ENCODE measurements at regions not wholly inside any gene's neighbourhood (a gene's known extent, or its start where the extent isn't known, plus 50 kb on each side); places are given as distances from the start of the nearest gene placed in this dataset.

DNA sequence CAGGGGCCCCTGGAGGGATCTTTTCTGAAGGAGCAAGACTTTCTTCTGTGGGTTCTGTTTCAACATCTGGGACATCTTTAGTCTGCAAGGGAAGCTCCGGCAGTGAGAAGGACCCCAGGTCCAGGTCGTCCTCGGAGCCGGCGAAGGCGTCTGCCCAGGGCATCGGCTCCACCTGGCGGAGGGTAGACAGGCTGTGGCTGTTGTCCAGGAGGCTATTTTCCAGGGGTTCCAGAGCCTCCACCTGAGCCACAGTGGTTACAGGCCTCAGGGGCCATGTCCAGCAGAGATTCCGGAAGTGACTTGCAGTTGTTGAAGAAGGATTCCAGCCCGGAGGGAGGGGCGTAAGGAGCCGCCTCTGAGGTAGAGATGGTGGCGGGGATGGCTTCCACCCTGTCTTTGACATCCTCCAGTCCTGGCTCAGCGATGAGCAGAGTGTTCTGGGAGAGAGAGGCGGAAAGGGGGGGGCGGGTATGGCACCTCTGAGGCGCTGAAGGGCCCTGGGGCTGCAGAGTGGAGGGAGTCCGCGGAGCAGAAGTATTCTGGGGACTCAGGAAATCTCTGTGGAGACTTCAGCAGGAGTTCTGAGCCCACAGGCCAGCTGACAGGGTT lies 891.3 kb upstream of the LRRTM1 start:
- no peak overlapping the region for H3K4me3 ChIP-seq (ENCODE audit: low read depth, low read length)
- TF ChIP-seq, protein P1, sequence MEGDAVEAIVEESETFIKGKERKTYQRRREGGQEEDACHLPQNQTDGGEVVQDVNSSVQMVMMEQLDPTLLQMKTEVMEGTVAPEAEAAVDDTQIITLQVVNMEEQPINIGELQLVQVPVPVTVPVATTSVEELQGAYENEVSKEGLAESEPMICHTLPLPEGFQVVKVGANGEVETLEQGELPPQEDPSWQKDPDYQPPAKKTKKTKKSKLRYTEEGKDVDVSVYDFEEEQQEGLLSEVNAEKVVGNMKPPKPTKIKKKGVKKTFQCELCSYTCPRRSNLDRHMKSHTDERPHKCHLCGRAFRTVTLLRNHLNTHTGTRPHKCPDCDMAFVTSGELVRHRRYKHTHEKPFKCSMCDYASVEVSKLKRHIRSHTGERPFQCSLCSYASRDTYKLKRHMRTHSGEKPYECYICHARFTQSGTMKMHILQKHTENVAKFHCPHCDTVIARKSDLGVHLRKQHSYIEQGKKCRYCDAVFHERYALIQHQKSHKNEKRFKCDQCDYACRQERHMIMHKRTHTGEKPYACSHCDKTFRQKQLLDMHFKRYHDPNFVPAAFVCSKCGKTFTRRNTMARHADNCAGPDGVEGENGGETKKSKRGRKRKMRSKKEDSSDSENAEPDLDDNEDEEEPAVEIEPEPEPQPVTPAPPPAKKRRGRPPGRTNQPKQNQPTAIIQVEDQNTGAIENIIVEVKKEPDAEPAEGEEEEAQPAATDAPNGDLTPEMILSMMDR (IDR thresholded peaks at IDR 0.05; ENCODE audit: control insufficient read depth, extremely low read depth, insufficient read depth): 0 out of 2 replicates have a peak, but pooled peaks have one; percentile 4
- DNase-seq (ENCODE audit: low read depth): no peak

DNA sequence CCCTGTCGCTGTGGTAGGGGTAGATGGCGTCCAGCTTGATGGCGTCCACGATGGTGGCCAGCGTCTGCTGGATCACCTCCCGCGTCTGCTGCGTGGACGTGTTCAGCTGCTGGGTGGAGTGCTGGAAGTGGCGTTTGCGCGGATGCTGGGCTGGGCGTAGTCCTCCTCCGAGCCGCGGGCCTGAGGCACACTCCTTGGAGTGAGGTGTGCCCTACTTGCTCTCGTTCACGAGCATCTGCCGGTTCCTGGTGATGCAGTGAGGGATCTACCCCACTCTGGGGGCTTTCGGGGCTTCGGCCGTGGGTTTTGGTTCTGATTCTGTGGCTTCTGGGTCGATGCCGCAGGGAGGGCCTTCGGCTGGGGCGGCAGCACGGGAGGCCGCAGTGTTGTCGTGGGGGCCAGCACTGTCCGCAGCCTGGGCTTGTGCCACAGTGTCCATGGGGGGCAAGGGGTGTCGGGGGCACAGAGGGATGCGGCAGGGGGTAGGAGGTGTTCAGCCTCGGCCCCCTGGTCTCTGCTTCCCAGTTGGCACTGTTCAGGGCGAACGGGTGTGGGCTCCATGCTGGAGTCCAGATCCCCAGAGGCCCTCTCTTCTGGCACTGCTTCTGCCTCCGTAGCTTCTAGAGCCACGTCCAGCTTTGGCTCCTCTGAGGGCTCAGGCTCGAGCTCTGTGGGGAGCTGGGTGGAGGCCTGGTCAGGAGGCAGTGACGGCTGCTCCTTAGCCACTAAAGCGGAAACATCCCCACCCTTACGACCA lies 890.6 kb upstream of the LRRTM1 start:
- no peak overlapping the region for H3K4me3 ChIP-seq (ENCODE audit: low read depth, low read length)
- TF ChIP-seq, protein P1 (IDR thresholded peaks at IDR 0.05; ENCODE audit: control insufficient read depth, extremely low read depth, insufficient read depth): no peak
- no peak for DNase-seq (ENCODE audit: low read depth)

DNA sequence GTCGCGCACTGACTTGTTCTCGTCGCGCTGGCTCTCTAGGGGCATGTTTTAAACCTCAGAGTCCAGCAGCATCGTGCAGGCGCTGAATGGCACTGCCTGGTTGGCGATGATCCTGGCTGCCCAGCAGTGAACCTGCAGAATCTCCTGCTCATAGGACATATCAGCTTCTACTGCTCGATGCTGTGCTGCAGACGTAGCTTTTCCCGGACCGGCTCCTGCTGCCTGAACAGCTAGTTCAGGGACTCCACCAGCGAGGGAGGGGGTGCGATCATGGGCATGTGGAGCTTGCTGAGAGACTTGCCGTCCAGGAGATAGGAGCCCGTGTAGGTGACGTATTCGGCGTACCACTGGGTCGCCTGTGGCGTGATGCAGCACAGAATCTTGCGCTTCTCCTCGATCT lies 890.0 kb upstream of the LRRTM1 start:
- DNase-seq (ENCODE audit: low read depth): no peak
- TF ChIP-seq, protein P1 (IDR thresholded peaks at IDR 0.05; ENCODE audit: control insufficient read depth, extremely low read depth, insufficient read depth): no peak
- no peak overlapping the region for H3K4me3 ChIP-seq (ENCODE audit: low read depth, low read length)

DNA sequence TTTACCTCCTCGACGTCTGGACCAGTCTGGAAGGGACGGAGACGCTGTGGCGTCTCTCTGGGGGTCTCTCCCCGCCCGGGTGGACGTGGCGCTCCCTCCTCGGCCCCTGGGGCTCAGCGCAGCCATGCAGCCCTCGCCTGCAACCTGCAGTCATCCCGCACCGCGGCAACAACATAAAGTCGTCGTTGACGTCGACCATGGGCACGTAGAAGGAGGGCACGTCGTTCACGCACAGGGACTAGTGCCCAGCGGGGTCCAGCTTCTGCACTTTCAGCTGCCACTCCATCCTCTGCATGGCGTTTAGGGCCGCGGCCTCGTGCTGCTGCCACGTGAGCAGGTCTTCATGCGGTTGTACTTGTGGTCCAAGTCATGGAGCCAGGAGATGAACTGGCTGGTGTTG lies 889.6 kb upstream of the LRRTM1 start:
- TF ChIP-seq, protein P1 (IDR thresholded peaks at IDR 0.05; ENCODE audit: control insufficient read depth, extremely low read depth, insufficient read depth): no peak
- H3K4me3 ChIP-seq (ENCODE audit: low read depth, low read length): no peak overlapping the region
- DNase-seq (ENCODE audit: low read depth): no peak

DNA sequence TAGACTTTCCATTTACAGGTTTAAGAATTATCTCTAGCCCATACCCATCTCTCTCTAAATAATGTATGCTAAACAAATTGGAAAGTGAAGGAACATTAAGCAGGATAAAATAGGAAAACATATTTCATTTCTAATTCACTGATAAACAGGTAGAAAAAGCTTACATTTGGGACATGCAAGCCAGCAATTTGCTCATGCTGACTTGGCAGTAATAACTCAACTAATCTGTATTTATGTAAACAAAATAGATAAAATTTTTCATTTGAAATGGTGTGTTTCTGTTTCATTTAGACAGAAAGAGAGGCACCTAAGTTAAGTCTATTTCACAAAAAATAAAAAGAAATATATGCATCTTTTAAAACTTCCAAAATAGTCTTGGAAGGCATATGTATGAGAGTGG lies 877.3 kb upstream of the LRRTM1 start:
- no peak for DNase-seq (ENCODE audit: low read depth)
- no peak overlapping the region for H3K4me3 ChIP-seq (ENCODE audit: low read depth, low read length)
- TF ChIP-seq, protein P1 (IDR thresholded peaks at IDR 0.05; ENCODE audit: control insufficient read depth, extremely low read depth, insufficient read depth): no peak

DNA sequence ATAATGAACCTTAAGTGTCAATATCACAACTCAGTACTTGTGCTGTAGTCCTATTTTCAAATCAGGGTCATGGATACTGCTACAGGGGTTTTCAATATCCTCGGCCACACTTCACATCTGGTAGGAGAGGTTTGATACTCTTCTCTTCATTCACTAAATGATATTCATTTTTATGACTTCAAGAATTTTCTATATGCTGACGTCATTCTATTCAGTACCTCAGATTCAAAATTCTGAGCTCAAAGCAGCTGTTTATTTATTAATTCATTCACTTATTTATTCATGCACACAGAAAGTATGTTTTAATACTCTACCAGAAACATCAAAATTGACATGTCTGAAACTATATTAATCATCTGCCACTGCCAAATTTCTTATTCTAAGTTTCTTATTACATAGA lies 866.9 kb upstream of the LRRTM1 start:
- no peak overlapping the region for H3K4me3 ChIP-seq (ENCODE audit: low read depth, low read length)
- no peak for DNase-seq (ENCODE audit: low read depth)
- TF ChIP-seq, protein P1 (IDR thresholded peaks at IDR 0.05; ENCODE audit: control insufficient read depth, extremely low read depth, insufficient read depth): no peak
